PFSK-1 (cell line): ENCODE measurements at regions not wholly inside any gene's neighbourhood (a gene's known extent, or its start where the extent isn't known, plus 50 kb on each side); places are given as distances from the start of the nearest gene placed in this dataset.

Experiments
- FOXP2 ChIP-seq: optimal IDR thresholded peaks from 2 replicates; pipeline ENCODE3; 2011; ENCODE audit warnings: borderline replicate concordance, control low read depth, inconsistent platforms; ENCODE audit not compliant: insufficient read depth; ENCODE audit errors: extremely low read length, extremely low read depth
- POLR2AphosphoS5 ChIP-seq: IDR thresholded peaks from 2 replicates; pipeline ENCODE4 v1.6.1; 2012; ENCODE audit warnings: low read depth, mild to moderate bottlenecking, control low read depth, low read length, moderate library complexity
- SIN3A ChIP-seq: IDR thresholded peaks from 2 replicates; pipeline ENCODE4 v1.6.1; 2012; ENCODE audit warnings: mild to moderate bottlenecking, low read length, moderate library complexity, borderline replicate concordance; ENCODE audit not compliant: insufficient read depth
- TAF1 ChIP-seq: IDR thresholded peaks from 2 replicates; pipeline ENCODE4 v1.6.1; 2012; ENCODE audit warnings: low read length, control low read depth, borderline replicate concordance; ENCODE audit not compliant: insufficient read depth
- TF ChIP-seq, protein P1 (sequence below), 2 experiments: IDR thresholded peaks; 2 replicates each; pipeline versions ENCODE4 v1.6.1 to v1.8.0; 2011 to 2012; ENCODE audit warnings: low read depth in 2 of 2, low read length in 2 of 2, control low read depth in 1 of 2, inconsistent platforms in 1 of 2, mild to moderate bottlenecking in 1 of 2, moderate library complexity in 1 of 2; ENCODE audit not compliant: insufficient read depth in 1 of 2

DNA sequence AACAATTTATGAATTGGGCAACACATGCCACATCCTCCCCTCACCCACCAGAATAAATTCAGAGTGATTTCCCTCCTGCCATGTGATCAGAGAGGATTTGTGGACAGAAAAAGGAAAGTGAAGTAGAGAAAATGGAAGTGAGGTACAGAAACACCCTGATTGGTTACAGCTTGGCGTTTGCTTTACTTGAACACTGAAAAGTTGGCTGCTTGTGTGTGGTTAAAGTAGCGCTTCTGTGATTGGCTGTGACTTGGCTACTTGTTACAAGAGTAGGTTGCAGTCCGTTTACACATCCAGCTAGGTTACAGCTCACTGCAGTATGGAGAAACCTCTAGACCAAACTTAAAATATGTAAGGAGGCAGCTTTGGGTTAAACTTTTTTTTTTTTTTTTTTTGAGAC is 205.2 kb upstream of the ZNF608 start:
- no peak for TF ChIP-seq FOXP2

DNA sequence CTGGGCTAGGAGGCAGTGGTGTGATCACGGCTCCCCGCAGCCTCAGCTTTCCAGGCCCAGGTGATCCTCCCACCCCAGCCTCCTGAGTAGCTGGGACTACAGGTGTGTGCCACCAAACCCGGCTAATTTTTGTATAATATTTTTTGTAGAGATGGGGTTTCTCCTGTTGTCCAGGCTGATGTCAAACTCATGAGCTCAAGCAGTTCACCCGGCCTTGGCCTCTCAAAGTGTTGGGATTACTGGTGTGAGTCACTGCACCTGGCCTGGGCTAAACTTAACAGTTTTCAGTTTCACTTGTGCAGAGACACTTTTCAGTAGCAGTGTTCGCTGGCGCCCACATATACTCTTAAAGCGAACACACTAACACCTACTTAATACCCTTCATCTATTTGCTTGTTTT is 205.6 kb upstream of the ZNF608 start:
- no peak for TF ChIP-seq TAF1
- TF ChIP-seq, protein P1, sequence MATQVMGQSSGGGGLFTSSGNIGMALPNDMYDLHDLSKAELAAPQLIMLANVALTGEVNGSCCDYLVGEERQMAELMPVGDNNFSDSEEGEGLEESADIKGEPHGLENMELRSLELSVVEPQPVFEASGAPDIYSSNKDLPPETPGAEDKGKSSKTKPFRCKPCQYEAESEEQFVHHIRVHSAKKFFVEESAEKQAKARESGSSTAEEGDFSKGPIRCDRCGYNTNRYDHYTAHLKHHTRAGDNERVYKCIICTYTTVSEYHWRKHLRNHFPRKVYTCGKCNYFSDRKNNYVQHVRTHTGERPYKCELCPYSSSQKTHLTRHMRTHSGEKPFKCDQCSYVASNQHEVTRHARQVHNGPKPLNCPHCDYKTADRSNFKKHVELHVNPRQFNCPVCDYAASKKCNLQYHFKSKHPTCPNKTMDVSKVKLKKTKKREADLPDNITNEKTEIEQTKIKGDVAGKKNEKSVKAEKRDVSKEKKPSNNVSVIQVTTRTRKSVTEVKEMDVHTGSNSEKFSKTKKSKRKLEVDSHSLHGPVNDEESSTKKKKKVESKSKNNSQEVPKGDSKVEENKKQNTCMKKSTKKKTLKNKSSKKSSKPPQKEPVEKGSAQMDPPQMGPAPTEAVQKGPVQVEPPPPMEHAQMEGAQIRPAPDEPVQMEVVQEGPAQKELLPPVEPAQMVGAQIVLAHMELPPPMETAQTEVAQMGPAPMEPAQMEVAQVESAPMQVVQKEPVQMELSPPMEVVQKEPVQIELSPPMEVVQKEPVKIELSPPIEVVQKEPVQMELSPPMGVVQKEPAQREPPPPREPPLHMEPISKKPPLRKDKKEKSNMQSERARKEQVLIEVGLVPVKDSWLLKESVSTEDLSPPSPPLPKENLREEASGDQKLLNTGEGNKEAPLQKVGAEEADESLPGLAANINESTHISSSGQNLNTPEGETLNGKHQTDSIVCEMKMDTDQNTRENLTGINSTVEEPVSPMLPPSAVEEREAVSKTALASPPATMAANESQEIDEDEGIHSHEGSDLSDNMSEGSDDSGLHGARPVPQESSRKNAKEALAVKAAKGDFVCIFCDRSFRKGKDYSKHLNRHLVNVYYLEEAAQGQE (IDR thresholded peaks at IDR 0.05; ENCODE audit: insufficient read depth in 1 of 2, low read depth in 2 of 2, low read length in 2 of 2), result no peak
- TF ChIP-seq POLR2AphosphoS5, result no peak
- TF ChIP-seq FOXP2, result no peak
- no peak for TF ChIP-seq SIN3A

DNA sequence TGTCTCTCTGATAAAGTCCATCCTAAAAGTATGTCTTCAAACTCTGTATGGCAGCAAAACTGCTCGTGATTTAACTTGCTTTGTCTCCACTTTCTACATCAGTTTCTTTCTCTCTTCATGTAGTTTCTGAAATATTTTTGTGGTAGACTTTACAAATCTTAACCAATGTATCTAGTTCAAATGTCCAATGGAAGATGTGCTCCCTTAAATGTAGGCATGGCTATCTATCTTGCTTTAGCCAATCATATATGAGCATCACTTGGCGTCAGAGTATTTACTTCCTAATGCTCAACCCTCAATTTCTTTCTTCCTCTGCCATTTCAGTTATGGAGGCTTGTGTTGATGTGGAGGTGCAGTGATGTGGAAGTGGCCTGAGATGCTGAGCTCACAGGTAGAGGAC is 206.1 kb upstream of the ZNF608 start:
- TF ChIP-seq TAF1 (no peak), FOXP2 (no peak), SIN3A (no peak), POLR2AphosphoS5 (no peak)
- TF ChIP-seq, protein P1 (IDR thresholded peaks at IDR 0.05; ENCODE audit: insufficient read depth in 1 of 2, low read depth in 2 of 2, low read length in 2 of 2), result no peak

DNA sequence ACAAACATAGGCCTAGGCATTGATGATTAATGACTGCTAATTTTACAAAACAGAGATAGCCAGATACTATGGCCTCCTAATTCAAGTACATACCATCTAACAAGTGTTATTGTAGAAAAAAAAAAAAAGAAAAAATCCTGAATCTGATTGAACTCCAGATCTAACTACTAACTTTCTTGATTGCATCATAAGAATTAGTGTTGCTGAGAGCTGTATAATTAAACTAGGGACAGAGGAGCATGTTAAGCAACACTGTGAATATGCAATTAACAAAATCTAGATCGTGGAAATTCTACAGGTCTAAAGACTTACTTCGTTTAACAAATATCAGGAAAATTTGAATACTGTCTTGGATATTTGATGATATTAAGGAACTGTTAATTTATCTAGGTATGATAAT is 208.3 kb upstream of the ZNF608 start:
- TF ChIP-seq FOXP2 (no peak), POLR2AphosphoS5 (no peak), TAF1 (no peak), SIN3A (no peak)
- TF ChIP-seq, protein P1 (IDR thresholded peaks at IDR 0.05; ENCODE audit: insufficient read depth in 1 of 2, low read depth in 2 of 2, low read length in 2 of 2), result no peak

DNA sequence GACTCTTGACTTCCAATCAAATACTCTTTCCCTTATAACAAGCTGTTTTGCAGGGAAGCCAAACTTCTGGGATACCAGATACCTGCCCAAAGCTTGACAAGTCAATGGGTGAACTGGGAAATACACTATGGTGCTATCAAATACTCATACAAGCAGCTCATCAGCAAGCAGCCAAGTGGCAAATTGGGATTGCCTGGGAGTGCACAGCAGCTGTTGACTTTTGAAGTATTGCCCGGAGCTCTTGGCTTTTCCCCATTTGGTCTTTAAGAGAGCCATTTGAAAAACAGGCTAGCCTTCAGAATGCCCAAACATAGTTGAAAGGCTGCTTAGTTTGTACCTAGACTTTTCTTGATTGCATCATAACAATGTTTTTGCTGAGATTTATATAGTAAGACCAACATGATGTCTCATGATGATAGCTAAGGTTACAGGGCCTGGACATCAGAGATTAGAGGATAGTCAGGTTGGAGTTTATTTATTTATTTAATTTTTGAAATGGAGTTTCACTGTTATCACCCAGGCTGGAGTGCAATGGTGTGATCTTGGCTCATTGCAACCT is 210.1 kb upstream of the ZNF608 start:
- no peak for TF ChIP-seq SIN3A
- no peak for TF ChIP-seq POLR2AphosphoS5
- no peak for TF ChIP-seq TAF1
- no peak for TF ChIP-seq FOXP2
- TF ChIP-seq, protein P1 (IDR thresholded peaks at IDR 0.05; ENCODE audit: insufficient read depth in 1 of 2, low read depth in 2 of 2, low read length in 2 of 2), result no peak
